IMR-90 (cell line): ENCODE measurements at regions not wholly inside any gene's neighbourhood (a gene's known extent, or its start where the extent isn't known, plus 50 kb on each side); places are given as distances from the start of the nearest gene placed in this dataset.

Source experiments
- ATAC-seq: fragments of 200-7000 bp; cut with Tn5 transposase; 2 replicates; pipeline ENCODE4 v1.9.1; 2020; ENCODE audit warnings: low read depth, mild to moderate bottlenecking, moderate library complexity
- BruUV-seq: library from RNA; stranded (reverse); fragments of 400-500 nt; replicated peaks from 2 replicates; lab custom pipeline; 2021; lab: Mats Ljungman, UMichigan
- CTCF ChIA-PET: fragments of 300-600 bp; formaldehyde crosslinking; extraction: SDS; loops from one replicate; lab custom pipeline; 2021; ENCODE audit warnings: antibody characterized with exemption; lab: Yijun Ruan, JAX
- POLR2A ChIA-PET: fragments of 300-600 bp; sonication (Branson Sonifier 250); formaldehyde crosslinking; loops from one replicate; lab custom pipeline; 2022; ENCODE audit warnings: antibody characterized with exemption; ENCODE audit not compliant: unreplicated experiment; lab: Charles Lee
- DNase-seq: peaks from one replicate; pipeline ENCODE4 v3.0.0; 2013
- H2AFZ ChIP-seq: replicated peaks from 2 replicates; pipeline ENCODE3; 2013; ENCODE audit warnings: low read length, mild to moderate bottlenecking; ENCODE audit not compliant: poor library complexity
- H2AK5ac ChIP-seq: 2 replicates; pipeline ENCODE4 v1.6.1; 2013; ENCODE audit warnings: low read depth, low read length, inconsistent platforms
- H2AK9ac ChIP-seq: replicated peaks from 2 replicates; pipeline ENCODE3; 2013; ENCODE audit warnings: mild to moderate bottlenecking, low read depth, low read length, moderate library complexity; ENCODE audit not compliant: poor library complexity
- H2BK120ac ChIP-seq: 2 replicates; pipeline ENCODE4 v1.6.1; 2013; ENCODE audit warnings: low read depth, low read length, inconsistent platforms
- H2BK15ac ChIP-seq: 3 replicates; pipeline ENCODE4 v1.6.1; 2013; ENCODE audit warnings: low read depth, low read length, inconsistent platforms
- H2BK20ac ChIP-seq: 2 replicates; pipeline ENCODE4 v1.6.1; 2013; ENCODE audit warnings: low read depth, mild to moderate bottlenecking, inconsistent platforms, low read length, moderate library complexity
- H2BK5ac ChIP-seq: 2 replicates; pipeline ENCODE4 v1.6.1; 2013; ENCODE audit warnings: mild to moderate bottlenecking, low read depth, low read length, inconsistent platforms; ENCODE audit not compliant: poor library complexity, severe bottlenecking
- H3K14ac ChIP-seq: replicated peaks from 2 replicates; pipeline ENCODE4 v1.6.1; 2013; ENCODE audit warnings: low read depth, low read length, inconsistent platforms
- H3K18ac ChIP-seq: 2 replicates; pipeline ENCODE4 v1.6.1; 2013; ENCODE audit warnings: low read depth, low read length, control low read depth
- H3K23ac ChIP-seq: 2 replicates; pipeline ENCODE4 v1.6.1; 2013; ENCODE audit warnings: low read depth, low read length, inconsistent platforms
- H3K27ac ChIP-seq: 2 replicates; pipeline ENCODE4 v1.5.1; 2013; ENCODE audit warnings: mild to moderate bottlenecking, control low read depth, low read length; ENCODE audit not compliant: insufficient read depth
- H3K27me3 ChIP-seq: 2 replicates; pipeline ENCODE4 v1.6.1; 2013; ENCODE audit warnings: low read length; ENCODE audit not compliant: control insufficient read depth, insufficient read depth
- H3K36me3 ChIP-seq: 2 replicates; pipeline ENCODE4 v1.6.1; 2013; ENCODE audit warnings: low read length, mixed read lengths; ENCODE audit not compliant: control insufficient read depth, insufficient read depth
- H3K4ac ChIP-seq: 2 replicates; pipeline ENCODE4 v1.6.1; 2013; ENCODE audit warnings: low read depth, low read length, inconsistent platforms
- H3K4me1 ChIP-seq: 2 replicates; pipeline ENCODE4 v1.6.1; 2013; ENCODE audit warnings: low read length, mixed read lengths; ENCODE audit not compliant: control insufficient read depth, insufficient read depth
- H3K4me2 ChIP-seq: 2 replicates; pipeline ENCODE4 v1.6.1; 2013; ENCODE audit warnings: low read depth, mild to moderate bottlenecking, control low read depth, low read length, moderate library complexity
- H3K4me3 ChIP-seq: 2 replicates; pipeline ENCODE4 v1.5.1; 2013; ENCODE audit warnings: low read depth, mild to moderate bottlenecking, control low read depth, low read length, moderate library complexity; ENCODE audit not compliant: insufficient read depth
- H3K56ac ChIP-seq: 2 replicates; pipeline ENCODE4 v1.6.1; 2013; ENCODE audit warnings: low read length, inconsistent platforms; ENCODE audit not compliant: insufficient read depth; ENCODE audit errors: extremely low read depth
- H3K79me1 ChIP-seq, 2 experiments: 2 replicates each; pipeline ENCODE4 v1.6.1; 2013; ENCODE audit warnings: low read length in 2 of 2, inconsistent platforms in 1 of 2, low read depth in 1 of 2
- H3K9ac ChIP-seq: 2 replicates; pipeline ENCODE4 v1.6.1; 2013; ENCODE audit warnings: low read depth, low read length, control low read depth
- H3K9me1 ChIP-seq: 2 replicates; pipeline ENCODE4 v1.6.1; 2013; ENCODE audit warnings: low read length, inconsistent platforms; ENCODE audit not compliant: insufficient read depth
- H3K9me3 ChIP-seq: 2 replicates; pipeline ENCODE4 v1.6.1; 2013; ENCODE audit warnings: low read length; ENCODE audit not compliant: control insufficient read depth, insufficient read depth
- H4K20me1 ChIP-seq: 2 replicates; pipeline ENCODE4 v1.6.1; 2013; ENCODE audit warnings: low read length, inconsistent platforms; ENCODE audit not compliant: insufficient read depth
- H4K5ac ChIP-seq: 2 replicates; pipeline ENCODE4 v1.6.1; 2013; ENCODE audit warnings: mild to moderate bottlenecking, low read depth, low read length, control low read depth
- H4K8ac ChIP-seq, 2 experiments: 2 replicates each; pipeline ENCODE4 v1.6.1; 2013; ENCODE audit warnings: low read depth in 2 of 2, low read length in 2 of 2, control low read depth in 1 of 2, inconsistent platforms in 1 of 2
- H4K91ac ChIP-seq: 2 replicates; pipeline ENCODE4 v1.6.1; 2013; ENCODE audit warnings: low read depth, low read length, inconsistent platforms; ENCODE audit not compliant: insufficient read depth
- CEBPB ChIP-seq: IDR thresholded peaks from 2 replicates; pipeline ENCODE4 v1.6.1; 2012; ENCODE audit warnings: low read depth, low read length, improper control_type of control experiment
- FOS ChIP-seq: fragments of 150-350 bp; IDR thresholded peaks from 2 replicates; pipeline ENCODE4 v1.6.1; 2016; ENCODE audit warnings: low read depth, low read length
- POLR2A ChIP-seq: IDR thresholded peaks from 2 replicates; pipeline ENCODE4 v1.6.1; 2012; ENCODE audit warnings: mild to moderate bottlenecking, low read depth, low read length
- USF2 ChIP-seq: fragments of 150-350 bp; IDR thresholded peaks from 2 replicates; pipeline ENCODE4 v1.6.1; 2017; ENCODE audit warnings: mild to moderate bottlenecking, antibody characterized with exemption, low read length, low read depth
- dilution Hi-C: fragments of 300-500 bp; cut with HindIII; formaldehyde crosslinking; loops from one replicate; pipeline ENCODE4 v1.14.3; 2018; ENCODE audit warnings: low sequenced_read_pairs; ENCODE audit not compliant: unreplicated experiment
- in situ Hi-C: fragments of 300-500 bp; cut with MboI; formaldehyde crosslinking; loops from 3 replicates; pipeline ENCODE4 v1.14.3; 2019; ENCODE audit warnings: low sequenced_read_pairs, inconsistent platforms, mixed read lengths
- intact Hi-C: fragments of 100-400 bp; cut with micrococcal nuclease; formaldehyde crosslinking; loops from 2 replicates; pipeline ENCODE4 v1.10.0; 2022

- Histone ChIP-seq H3K4ac (no peak overlapping the region), H3K56ac (no peak overlapping the region), H3K9me1 (no peaks in the 10 kb centered on the region), H2AFZ (no peak overlapping the region), H2AK9ac (no peak overlapping the region), H3K23ac (no peak overlapping the region), H3K18ac (no peak overlapping the region), H3K14ac (no peak overlapping the region), H2AK5ac (no peak overlapping the region), H2BK15ac (no peak overlapping the region), H4K5ac (no peak overlapping the region), H3K27me3 (peaks cover 2% of the 10 kb centered on the region; the same call in 1 of the 2 replicates), H3K4me2 (no peak overlapping the region), H2BK120ac (no peak overlapping the region), H4K20me1 (no peaks in the 10 kb centered on the region), H2BK20ac (no peak overlapping the region), H4K91ac (no peak overlapping the region), H3K36me3 (no peaks in the 10 kb centered on the region), H3K27ac (no peak overlapping the region), H4K8ac (no peak overlapping the region), H3K9ac (no peak overlapping the region), H3K4me1 (no peaks in the 10 kb centered on the region), H3K79me1 (no peaks in the 10 kb centered on the region), H3K9me3 (no peaks in the 10 kb centered on the region), H3K4me3 (no peak overlapping the region), H2BK5ac (no peak overlapping the region)
- BruUV-seq: no TSS peak
- no peak for ATAC-seq
- TF ChIP-seq FOS: no peak
- no peak for TF ChIP-seq USF2
- no peak for TF ChIP-seq CEBPB
- no peak for TF ChIP-seq POLR2A
- CTCF ChIA-PET: no interaction called here
- intact Hi-C loops (no loop called here), in situ Hi-C loops (no loop called here), dilution Hi-C loops (no loop called here)
- DNase-seq: no peak
- POLR2A ChIA-PET: no interaction called here
These were observed 162.0 kb downstream of the SLC4A3 start for GRCh38 chr2:219789476-219789875.
